Activated naive CD8-positive, alpha-beta T cell treated with anti-CD3 and anti-CD28 coated beads, Interleukin-2, amount 10 ng/mL, durations not matched to agents 7 days and 5 days (primary cell): ENCODE measurements at regions not wholly inside any gene's neighbourhood (a gene's known extent, or its start where the extent isn't known, plus 50 kb on each side); places are given as distances from the start of the nearest gene placed in this dataset.

Source experiments
- ATAC-seq: fragments of 150-1000 bp; cut with Tn5 transposase; one replicate; pipeline ENCODE4 v1.10.0; 2021; ENCODE audit warnings: low read depth, moderate library complexity
- POLR2A ChIA-PET: fragments of 350-600 bp; sonication (Branson Sonifier 250); formaldehyde crosslinking; loops from one replicate; lab custom pipeline; 2021; ENCODE audit warnings: antibody characterized with exemption; lab: Charles Lee
- DNase-seq: peaks from one replicate; pipeline ENCODE4 v3.0.0; 2021
- H3K27ac Mint-ChIP-seq: one replicate; pipeline ENCODE4 v1.8.0; 2022; ENCODE audit warnings: mild to moderate bottlenecking, mixed read lengths
- H3K27me3 Mint-ChIP-seq: one replicate; pipeline ENCODE4 v1.8.0; 2022; ENCODE audit warnings: mild to moderate bottlenecking, moderate library complexity, mixed read lengths
- H3K36me3 Mint-ChIP-seq: one replicate; pipeline ENCODE4 v1.8.0; 2021; ENCODE audit warnings: mild to moderate bottlenecking, mixed read lengths
- H3K4me1 Mint-ChIP-seq: one replicate; pipeline ENCODE4 v1.8.0; 2021; ENCODE audit warnings: mixed read lengths
- H3K4me3 Mint-ChIP-seq: one replicate; pipeline ENCODE4 v1.8.0; 2022; ENCODE audit warnings: mild to moderate bottlenecking, moderate library complexity, mixed read lengths
- H3K9me3 Mint-ChIP-seq: one replicate; pipeline ENCODE4 v1.8.0; 2021; ENCODE audit warnings: mixed read lengths

DNA sequence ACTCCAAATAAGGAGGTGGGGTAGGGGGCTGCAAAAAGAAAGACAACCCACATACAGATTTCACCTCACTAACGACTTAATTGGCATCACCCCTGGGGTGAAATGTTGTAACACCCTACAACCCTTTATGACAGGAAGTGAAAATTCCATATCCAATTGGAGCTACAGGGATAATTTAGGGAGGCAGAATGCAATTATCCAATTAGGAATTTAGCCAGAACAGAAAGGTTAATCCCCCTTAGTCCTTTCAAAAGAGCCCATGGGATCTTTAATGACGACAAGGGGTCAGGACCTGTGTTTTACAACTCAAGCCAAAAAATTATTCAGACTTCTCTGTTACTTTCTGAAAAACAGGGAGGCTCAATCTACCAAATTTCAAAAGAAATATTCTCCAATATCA, 1027.1 kb downstream of the TMEM182 start:
- POLR2A ChIA-PET: no interaction called here
- no peak for ATAC-seq
- H3K4me3 Mint-ChIP-seq: no peak overlapping the region

DNA sequence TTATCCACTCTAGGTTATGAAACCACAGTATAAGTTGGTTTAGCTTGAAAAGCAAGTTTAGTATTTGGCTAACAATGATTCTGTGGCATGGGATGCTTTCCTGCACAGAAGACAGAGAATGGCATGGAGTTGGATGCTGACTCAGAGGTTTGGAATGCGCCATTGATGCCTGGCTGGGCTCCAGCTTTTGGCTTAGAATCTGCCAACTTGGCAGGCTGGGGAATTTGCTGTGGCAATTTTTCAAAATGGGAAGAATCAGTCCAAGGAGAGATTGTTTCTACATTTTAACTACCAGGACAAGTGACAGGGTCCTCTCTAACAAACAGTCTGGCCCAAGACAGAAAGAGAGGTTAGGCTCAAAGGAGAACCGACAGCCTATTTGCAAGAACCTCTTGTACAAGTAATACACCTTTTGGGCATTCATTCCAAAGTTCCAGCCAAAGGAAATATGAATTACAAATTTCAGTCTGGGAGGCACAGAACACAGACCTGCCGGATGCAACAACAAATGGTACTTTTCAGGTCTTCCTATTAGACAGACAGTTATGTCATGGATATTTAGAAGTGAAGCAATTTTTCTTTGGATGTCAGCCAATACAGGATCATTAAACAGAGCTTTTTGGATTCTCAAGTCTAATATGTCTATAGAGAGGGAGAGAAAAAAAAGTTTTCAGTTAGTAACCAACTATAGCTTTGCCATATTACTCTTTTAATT, 1027.7 kb downstream of the TMEM182 start:
- ATAC-seq (no peak), DNase-seq (no peak)
- POLR2A ChIA-PET: no interaction called here
- H3K4me3 Mint-ChIP-seq: no peak overlapping the region
- H3K27me3 Mint-ChIP-seq: no peaks in the 10 kb centered on the region
- no peaks in the 10 kb centered on the region for H3K36me3 Mint-ChIP-seq
- H3K9me3 Mint-ChIP-seq: no peaks in the 10 kb centered on the region
- no peak overlapping the region for H3K27ac Mint-ChIP-seq
- H3K4me1 Mint-ChIP-seq: no peaks in the 10 kb centered on the region

More for the DNA sequence above, 1027.1 kb downstream of the TMEM182 start:
- DNase-seq: no peak
- Mint-ChIP-seq H3K27ac (no peak overlapping the region), H3K27me3 (no peaks in the 10 kb centered on the region), H3K36me3 (no peaks in the 10 kb centered on the region), H3K9me3 (no peaks in the 10 kb centered on the region), H3K4me1 (no peaks in the 10 kb centered on the region)

DNA sequence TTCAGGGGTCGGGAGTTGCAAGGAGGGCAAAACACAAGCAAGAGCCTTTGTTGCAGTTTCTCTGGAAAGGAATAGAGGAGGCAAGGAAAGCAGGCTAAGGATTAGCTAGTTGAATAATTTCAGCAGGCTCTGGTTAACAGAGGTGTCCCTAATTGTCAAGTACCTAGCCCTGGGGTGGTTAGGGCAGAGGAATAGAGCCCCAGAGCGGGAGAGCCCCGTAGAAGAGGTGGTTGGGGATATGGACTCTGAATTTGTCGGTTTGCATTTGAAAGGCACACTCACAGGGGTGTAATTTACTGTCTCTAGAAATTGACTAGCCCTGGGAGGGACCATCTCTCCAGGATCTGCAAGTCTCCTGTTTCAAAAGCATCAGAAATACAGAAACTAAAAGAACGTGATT, 1030.2 kb downstream of the TMEM182 start:
- H3K27ac Mint-ChIP-seq: no peak overlapping the region
- ATAC-seq: no peak
- H3K27me3 Mint-ChIP-seq: no peaks in the 10 kb centered on the region
- H3K9me3 Mint-ChIP-seq: no peaks in the 10 kb centered on the region
- POLR2A ChIA-PET: no interaction called here
- H3K36me3 Mint-ChIP-seq: no peaks in the 10 kb centered on the region
- DNase-seq: no peak
- no peaks in the 10 kb centered on the region for H3K4me1 Mint-ChIP-seq
- H3K4me3 Mint-ChIP-seq: no peak overlapping the region

DNA sequence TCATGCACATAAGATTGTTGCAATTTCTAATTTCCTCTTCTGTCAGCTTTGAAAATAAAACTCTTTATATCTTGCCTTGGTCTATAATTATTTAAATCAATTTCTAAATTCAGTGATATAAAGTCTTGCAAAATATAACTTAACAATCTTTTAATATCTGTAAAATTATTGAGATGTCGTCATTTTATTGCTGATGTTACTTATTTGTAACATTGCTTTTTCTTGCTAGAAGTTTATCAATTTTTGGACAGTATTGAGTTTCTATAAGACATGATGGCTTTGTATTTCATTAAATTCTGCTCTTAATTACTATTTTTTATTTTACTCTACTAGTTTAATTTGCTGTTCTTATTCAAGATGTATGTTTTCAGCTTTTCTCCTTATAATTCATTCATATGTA, 1036.5 kb downstream of the TMEM182 start:
- Mint-ChIP-seq H3K36me3 (no peaks in the 10 kb centered on the region), H3K27ac (no peak overlapping the region), H3K27me3 (no peaks in the 10 kb centered on the region), H3K9me3 (peaks cover 3% of the 10 kb centered on the region), H3K4me3 (no peak overlapping the region), H3K4me1 (no peaks in the 10 kb centered on the region)
- ATAC-seq (no peak), DNase-seq (no peak)
- POLR2A ChIA-PET: no interaction called here

DNA sequence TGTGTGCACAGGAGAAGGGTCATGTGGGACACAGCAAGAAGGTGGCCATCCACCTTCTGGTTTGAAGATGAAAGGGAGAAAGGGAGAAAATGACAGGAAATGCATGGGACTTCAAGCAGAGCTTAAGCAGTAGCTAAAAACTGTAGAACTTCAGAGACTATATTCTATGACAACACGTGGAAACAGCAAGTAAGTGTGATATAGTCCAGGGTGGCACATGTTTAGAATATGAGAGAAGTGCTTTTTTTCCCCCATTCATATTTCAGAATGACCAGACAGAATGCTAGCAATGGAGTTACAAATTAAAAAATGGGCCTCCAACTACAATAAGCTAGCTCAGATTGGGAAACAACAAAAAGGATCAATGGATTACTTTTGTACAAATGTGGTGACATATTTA, 1042.2 kb downstream of the TMEM182 start:
- Mint-ChIP-seq H3K36me3 (no peaks in the 10 kb centered on the region), H3K4me1 (no peaks in the 10 kb centered on the region), H3K27me3 (no peaks in the 10 kb centered on the region), H3K9me3 (peaks cover 3% of the 10 kb centered on the region), H3K4me3 (no peak overlapping the region), H3K27ac (no peak overlapping the region)
- POLR2A ChIA-PET: no interaction called here
- DNase-seq (no peak), ATAC-seq (no peak)

DNA sequence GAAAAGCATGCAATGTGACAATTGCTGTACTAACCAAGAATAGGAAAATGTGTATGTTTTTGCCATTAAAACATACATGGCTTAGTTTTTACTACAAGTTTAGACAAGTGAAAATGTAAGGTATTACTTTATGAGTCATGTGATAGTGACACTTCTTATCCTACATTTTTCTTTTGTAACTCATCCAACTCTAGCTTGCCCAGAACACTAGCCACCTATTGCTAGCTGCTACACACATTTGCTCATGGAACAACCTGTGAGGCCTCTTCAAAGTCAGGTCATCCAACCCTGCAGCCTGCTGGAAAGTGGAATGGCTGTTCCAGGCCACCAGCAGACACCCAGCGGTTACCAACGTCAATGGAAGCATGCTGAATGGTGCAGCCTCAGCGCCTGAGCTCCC, 1043.9 kb downstream of the TMEM182 start:
- no peaks in the 10 kb centered on the region for H3K36me3 Mint-ChIP-seq
- no peaks in the 10 kb centered on the region for H3K4me1 Mint-ChIP-seq
- no peaks in the 10 kb centered on the region for H3K27me3 Mint-ChIP-seq
- ATAC-seq (no peak), DNase-seq (no peak)
- no peak overlapping the region for H3K4me3 Mint-ChIP-seq
- POLR2A ChIA-PET: no interaction called here
- H3K27ac Mint-ChIP-seq: no peak overlapping the region
- H3K9me3 Mint-ChIP-seq: peaks cover 3% of the 10 kb centered on the region

DNA sequence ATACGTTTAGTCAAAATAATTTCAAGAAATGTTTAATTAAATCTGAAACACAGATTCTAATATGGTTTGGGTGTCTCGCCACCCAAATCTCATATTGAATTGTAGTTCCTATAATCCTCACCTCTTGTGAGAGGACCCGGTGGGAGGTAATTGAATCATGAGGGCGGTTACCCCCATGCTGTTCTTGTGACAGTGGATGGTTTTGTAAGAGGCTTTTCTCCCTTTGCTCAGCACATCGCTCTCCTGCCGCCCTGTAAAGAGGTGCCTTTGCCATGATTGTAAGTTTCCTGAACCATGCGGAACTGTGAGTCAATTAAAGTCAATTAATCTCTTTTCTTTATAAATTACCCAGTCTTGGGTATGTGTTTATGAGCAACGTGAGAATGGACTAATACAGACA, 1045.1 kb upstream of the POU3F3 start:
- no peaks in the 10 kb centered on the region for H3K36me3 Mint-ChIP-seq
- no peak for ATAC-seq

DNA sequence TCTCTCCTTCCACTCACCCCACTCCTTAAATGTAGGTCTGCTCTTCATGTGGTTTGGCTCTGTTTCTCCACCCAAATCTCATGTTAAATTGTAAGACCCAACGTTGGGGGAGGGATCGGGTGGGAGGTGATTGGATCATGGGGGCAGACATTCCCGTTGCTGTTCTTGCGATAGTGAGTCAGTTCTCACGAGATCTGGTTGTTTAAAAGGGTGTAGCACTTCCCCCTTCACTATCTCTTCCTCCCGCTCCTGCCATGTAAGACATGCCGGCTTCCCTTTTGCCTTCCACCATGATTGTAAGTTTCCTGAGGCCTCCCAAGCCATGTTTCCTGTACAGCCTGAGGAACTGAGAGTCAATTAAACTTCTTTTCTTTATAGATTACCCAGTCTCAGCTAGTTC, 1044.5 kb upstream of the POU3F3 start:
- Mint-ChIP-seq H3K4me3 (no peak overlapping the region), H3K4me1 (no peaks in the 10 kb centered on the region), H3K36me3 (no peaks in the 10 kb centered on the region), H3K9me3 (peaks cover 2% of the 10 kb centered on the region), H3K27ac (no peak overlapping the region), H3K27me3 (no peaks in the 10 kb centered on the region)
- POLR2A ChIA-PET: no interaction called here
- ATAC-seq (no peak), DNase-seq (no peak)

More for the DNA sequence above, 1045.1 kb upstream of the POU3F3 start:
- Mint-ChIP-seq H3K9me3 (peaks cover 2% of the 10 kb centered on the region), H3K27ac (no peak overlapping the region), H3K4me1 (no peaks in the 10 kb centered on the region), H3K27me3 (no peaks in the 10 kb centered on the region), H3K4me3 (no peak overlapping the region)
- POLR2A ChIA-PET: no interaction called here
- no peak for DNase-seq

DNA sequence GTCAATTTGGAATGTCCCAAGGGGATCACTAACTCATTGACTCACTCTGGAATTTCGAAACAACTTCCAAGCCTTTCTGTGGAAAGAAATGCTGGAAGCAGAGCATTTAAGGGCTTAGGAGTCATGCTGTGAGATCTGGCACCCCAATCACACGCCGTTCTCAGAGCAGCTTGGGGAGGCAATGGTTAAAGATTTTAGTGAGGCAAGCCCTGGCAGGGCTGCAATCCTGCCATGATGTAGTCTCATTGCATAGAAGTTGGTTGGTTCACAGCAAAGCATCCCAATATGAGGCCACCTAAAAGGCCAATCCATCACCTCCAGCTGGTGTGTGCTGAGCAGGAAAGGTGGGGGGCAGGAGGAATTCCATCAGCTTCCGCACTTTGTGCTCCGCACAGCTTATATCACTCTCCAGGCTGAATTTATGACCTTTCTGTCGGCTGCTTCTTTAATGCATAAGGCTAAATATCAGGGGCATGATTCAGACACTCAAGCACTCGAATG, 1043.9 kb upstream of the POU3F3 start:
- Mint-ChIP-seq H3K4me3 (no peak overlapping the region), H3K27ac (no peak overlapping the region), H3K9me3 (peaks cover 2% of the 10 kb centered on the region), H3K36me3 (no peaks in the 10 kb centered on the region), H3K4me1 (no peaks in the 10 kb centered on the region), H3K27me3 (no peaks in the 10 kb centered on the region)
- POLR2A ChIA-PET: no interaction called here
- no peak for ATAC-seq
- no peak for DNase-seq

DNA sequence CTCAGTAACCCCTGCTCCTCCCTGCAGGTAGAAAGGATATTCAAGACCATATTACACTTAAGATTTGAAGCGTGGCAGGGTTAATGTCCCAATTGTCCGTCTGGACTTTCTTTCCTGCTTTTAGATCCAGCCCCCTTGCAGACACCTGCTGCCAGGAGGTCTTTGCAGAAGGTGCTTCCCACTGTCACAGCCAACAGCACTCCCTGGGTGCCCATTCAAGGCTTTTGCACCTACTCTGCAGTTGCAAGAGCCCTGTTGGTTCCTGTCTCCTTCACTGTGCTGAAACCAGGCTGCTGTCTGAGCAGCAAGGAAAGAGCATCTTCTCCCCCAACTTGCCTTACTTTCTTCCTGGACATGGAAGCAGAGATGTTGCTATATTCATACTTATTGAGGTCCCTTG, 1043.0 kb upstream of the POU3F3 start:
- no peak for DNase-seq
- no peaks in the 10 kb centered on the region for H3K36me3 Mint-ChIP-seq
- no peak for ATAC-seq
- H3K27ac Mint-ChIP-seq: no peak overlapping the region
- H3K4me1 Mint-ChIP-seq: no peaks in the 10 kb centered on the region
- H3K4me3 Mint-ChIP-seq: no peak overlapping the region
- H3K9me3 Mint-ChIP-seq: peaks cover 2% of the 10 kb centered on the region
- H3K27me3 Mint-ChIP-seq: no peaks in the 10 kb centered on the region
- POLR2A ChIA-PET: no interaction called here

DNA sequence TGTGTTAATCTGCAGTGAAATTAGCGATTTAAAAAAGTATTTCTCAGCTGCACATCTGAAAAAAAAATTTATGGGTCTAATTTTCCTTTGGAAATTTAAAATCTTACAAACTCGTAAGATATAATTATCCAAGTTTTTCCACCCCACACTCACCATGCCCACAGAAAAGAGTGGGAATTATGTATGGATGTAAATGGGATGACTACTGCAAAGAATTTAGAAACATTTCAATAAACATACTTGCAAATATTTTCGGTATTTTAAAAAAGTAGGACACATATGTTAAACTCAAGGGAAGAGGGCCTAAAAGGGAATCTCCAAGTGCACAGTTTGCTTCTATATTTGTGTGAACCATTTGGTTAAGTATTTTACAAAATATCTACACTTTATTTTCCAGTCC, 1039.9 kb upstream of the POU3F3 start:
- H3K9me3 Mint-ChIP-seq: peaks cover 2% of the 10 kb centered on the region
- POLR2A ChIA-PET: no interaction called here
- no peak for DNase-seq
- H3K4me1 Mint-ChIP-seq: no peaks in the 10 kb centered on the region
- H3K36me3 Mint-ChIP-seq: no peaks in the 10 kb centered on the region
- H3K27me3 Mint-ChIP-seq: no peaks in the 10 kb centered on the region
- no peak overlapping the region for H3K4me3 Mint-ChIP-seq
- ATAC-seq: no peak
- no peak overlapping the region for H3K27ac Mint-ChIP-seq

DNA sequence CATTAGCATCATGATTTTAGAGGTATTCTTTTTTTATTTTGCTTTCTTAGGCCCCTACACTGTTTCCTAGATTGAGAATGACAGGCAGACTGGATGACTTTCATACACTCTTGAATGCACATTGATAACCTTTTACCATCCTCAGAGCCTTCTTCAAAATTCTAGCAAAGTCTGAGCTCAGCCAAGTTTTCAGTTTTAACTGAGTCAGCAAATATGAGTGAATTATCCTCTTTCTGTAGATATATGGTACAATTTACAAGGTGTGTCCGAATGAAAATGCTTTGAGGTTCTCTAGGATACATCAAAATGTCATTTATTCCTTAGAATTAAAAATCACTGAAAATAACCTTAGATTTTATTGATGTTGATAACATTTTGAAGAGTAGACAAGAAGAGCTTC, 1038.2 kb upstream of the POU3F3 start:
- POLR2A ChIA-PET: no interaction called here
- DNase-seq (no peak), ATAC-seq (no peak)
- Mint-ChIP-seq H3K4me3 (no peak overlapping the region), H3K9me3 (peaks cover 2% of the 10 kb centered on the region), H3K36me3 (no peaks in the 10 kb centered on the region), H3K27me3 (no peaks in the 10 kb centered on the region), H3K4me1 (no peaks in the 10 kb centered on the region), H3K27ac (no peak overlapping the region)

DNA sequence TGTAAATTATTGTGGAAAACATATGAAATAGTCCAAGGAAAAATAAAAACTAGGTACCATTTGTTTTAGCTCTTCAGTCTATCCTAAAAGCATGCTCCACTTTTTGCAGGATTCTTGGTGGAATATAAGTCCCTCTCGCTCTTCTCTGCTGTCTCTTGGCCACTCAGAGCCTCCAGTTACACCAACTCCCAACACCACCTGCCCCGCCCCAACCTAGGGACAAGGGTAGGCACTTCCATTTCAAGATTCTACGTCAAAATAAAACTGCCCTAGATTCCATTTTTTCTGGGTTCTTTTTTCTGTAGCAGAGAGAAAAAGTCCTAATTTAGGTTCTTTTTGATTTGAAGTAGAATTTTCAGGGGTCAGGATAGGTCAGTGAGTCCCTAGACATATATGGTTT, 1036.2 kb upstream of the POU3F3 start:
- H3K4me1 Mint-ChIP-seq: no peaks in the 10 kb centered on the region
- no peak overlapping the region for H3K4me3 Mint-ChIP-seq
- no peaks in the 10 kb centered on the region for H3K27me3 Mint-ChIP-seq
- DNase-seq: no peak
- no peaks in the 10 kb centered on the region for H3K9me3 Mint-ChIP-seq
- POLR2A ChIA-PET: no interaction called here
- H3K36me3 Mint-ChIP-seq: no peaks in the 10 kb centered on the region
- H3K27ac Mint-ChIP-seq: no peak overlapping the region
- no peak for ATAC-seq

DNA sequence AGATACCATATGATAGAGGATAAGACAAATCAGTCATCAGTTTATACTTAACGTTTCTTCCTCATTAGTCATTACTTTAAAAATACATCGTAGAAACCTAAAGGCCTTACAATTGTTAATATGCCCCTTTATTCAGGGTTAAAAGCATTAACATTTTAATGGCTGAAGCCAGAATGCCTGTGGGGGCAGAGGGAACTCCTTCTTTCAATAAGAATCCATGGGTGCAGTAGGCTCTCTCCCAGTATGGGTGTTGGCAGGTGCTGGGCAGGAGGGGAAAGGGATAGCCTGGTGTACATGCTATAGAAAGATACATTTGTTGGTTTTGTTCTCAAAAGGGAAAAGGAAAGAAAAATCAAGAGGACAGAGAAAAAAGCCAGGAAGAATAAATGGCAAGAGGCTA, 1035.7 kb upstream of the POU3F3 start:
- H3K27ac Mint-ChIP-seq: no peak overlapping the region

More for the DNA sequence above, 1035.7 kb upstream of the POU3F3 start:
- ATAC-seq (no peak), DNase-seq (no peak)
- H3K4me3 Mint-ChIP-seq: no peak overlapping the region
- H3K27me3 Mint-ChIP-seq: no peaks in the 10 kb centered on the region
- POLR2A ChIA-PET: no interaction called here
- H3K36me3 Mint-ChIP-seq: no peaks in the 10 kb centered on the region
- no peaks in the 10 kb centered on the region for H3K4me1 Mint-ChIP-seq
- no peaks in the 10 kb centered on the region for H3K9me3 Mint-ChIP-seq
